ENCODE measurements at regions not wholly inside any gene's neighbourhood (a gene's known extent, or its start where the extent isn't known, plus 50 kb on each side); places are given as distances from the start of the nearest gene placed in this dataset.

GRCh38 chr3:70818145-70818544 lies 505.7 kb upstream of the MDFIC2 start:
- TF ChIP-seq CTCF (IDR thresholded peaks at IDR 0.05; ENCODE audit: insufficient read depth, low read length, poor library complexity, severe bottlenecking): no peak
- TF ChIP-seq EZH2phosphoT487 (conservative IDR thresholded peaks at IDR 0.05; ENCODE audit: low read length): no peak

Measured in SU-DHL-6 (cell line).